Omental fat pad (tissue), 3 donors: ENCODE measurements at regions not wholly inside any gene's neighbourhood (a gene's known extent, or its start where the extent isn't known, plus 50 kb on each side); places are given as distances from the start of the nearest gene placed in this dataset.

Source experiments
- ATAC-seq: fragments of 150-250 bp; one replicate; pipeline ENCODE4 v1.9.1; 2016; ENCODE audit warnings: mild to moderate bottlenecking, moderate library complexity; ENCODE audit not compliant: low FRiP score
- DNase-seq: peaks from one replicate; pipeline ENCODE4 v3.0.0-alpha.2; 2019; ENCODE audit warnings: low spot score
- TF ChIP-seq, protein P1 (sequence below), 3 donors: fragments of 450-650 bp; IDR thresholded peaks; one replicate each; pipeline ENCODE4 v1.5.1; 2016 to 2017; ENCODE audit warnings: antibody characterized with exemption in 3 of 3, mild to moderate bottlenecking in 3 of 3, moderate library complexity in 2 of 3

DNA sequence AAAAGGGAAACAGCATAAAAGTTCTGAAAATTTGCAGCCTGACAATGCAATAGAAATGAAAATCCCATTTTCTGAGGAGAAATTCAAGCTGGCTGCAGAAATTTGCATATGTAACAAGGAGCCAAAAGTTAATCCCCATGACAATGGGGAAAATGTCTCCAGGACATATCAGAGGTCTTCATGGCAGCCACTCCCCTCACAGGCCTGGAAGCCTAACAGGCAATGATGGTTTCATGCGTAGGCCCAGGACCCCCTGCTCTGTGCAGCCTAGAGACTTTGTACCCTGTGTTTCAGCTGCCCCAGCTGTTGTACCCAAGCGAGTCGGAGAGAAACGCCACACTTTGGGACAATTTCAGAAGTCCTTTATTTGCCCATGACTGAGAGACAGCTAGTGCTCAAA, 701.3 kb upstream of the KLHL1 start:
- TF ChIP-seq, protein P1, sequence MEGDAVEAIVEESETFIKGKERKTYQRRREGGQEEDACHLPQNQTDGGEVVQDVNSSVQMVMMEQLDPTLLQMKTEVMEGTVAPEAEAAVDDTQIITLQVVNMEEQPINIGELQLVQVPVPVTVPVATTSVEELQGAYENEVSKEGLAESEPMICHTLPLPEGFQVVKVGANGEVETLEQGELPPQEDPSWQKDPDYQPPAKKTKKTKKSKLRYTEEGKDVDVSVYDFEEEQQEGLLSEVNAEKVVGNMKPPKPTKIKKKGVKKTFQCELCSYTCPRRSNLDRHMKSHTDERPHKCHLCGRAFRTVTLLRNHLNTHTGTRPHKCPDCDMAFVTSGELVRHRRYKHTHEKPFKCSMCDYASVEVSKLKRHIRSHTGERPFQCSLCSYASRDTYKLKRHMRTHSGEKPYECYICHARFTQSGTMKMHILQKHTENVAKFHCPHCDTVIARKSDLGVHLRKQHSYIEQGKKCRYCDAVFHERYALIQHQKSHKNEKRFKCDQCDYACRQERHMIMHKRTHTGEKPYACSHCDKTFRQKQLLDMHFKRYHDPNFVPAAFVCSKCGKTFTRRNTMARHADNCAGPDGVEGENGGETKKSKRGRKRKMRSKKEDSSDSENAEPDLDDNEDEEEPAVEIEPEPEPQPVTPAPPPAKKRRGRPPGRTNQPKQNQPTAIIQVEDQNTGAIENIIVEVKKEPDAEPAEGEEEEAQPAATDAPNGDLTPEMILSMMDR (IDR thresholded peaks at IDR 0.05), result no peak
- DNase-seq (no peak), ATAC-seq (no peak)

DNA sequence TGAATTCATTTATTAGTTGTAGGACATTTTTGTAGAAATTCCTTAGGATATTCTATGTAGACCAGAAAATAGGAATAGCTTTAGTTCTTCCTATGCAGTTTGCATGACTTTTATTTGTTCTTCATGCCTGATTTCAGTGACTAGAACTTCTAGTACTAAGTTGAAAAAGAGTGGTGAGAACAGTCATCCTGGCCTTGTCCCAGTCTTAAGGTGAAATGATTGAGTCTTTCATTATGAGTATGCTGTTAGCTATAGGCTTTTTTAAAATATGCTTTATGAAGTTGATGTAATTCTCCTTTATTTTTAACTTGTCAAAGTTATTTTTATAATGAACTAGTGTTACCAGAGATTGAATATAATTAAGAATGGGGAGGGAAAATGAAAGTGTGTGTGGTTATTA, 690.1 kb upstream of the KLHL1 start:
- TF ChIP-seq, protein P1 (IDR thresholded peaks at IDR 0.05), result no peak
- no peak for DNase-seq

DNA sequence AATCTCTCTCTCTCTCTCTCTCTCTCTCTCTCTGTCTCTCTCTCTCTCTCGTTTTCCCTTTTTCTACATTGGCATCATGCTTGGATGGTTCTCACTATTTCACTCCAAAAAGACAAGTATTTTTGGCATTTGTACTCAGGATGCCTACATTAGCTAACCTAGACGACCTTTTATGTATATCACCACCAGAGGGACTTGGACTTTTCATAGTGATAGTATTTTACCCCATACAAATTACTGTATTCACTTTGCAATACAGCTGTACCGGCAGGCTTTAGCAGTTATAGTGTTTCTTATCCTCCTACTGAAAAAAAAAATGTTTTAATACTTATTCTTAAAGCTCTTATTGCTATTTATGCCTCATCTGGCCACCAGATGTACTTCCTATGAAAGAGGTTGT, 687.2 kb upstream of the KLHL1 start:
- TF ChIP-seq, protein P1 (IDR thresholded peaks at IDR 0.05), result no peak
- no peak for DNase-seq
- no peak for ATAC-seq

More for the DNA sequence above, 690.1 kb upstream of the KLHL1 start:
- no peak for ATAC-seq

DNA sequence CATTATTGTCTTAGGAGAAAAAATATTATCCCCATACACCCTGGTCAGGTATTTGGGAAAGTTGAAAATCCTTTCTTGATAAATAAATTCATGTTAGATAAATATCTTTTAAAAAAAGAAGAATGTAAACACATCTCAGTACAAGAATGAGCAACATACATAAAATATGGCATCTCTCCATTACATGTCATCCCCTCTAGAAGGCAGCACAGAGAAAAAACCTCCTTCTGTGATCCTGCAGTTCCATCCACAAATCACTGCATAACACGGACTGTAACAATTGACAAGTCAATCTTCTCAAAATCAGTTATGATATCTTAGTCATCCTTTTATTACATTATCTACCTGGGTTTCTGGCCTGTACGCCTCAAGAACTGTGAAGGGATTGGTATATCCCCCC, 683.9 kb upstream of the KLHL1 start:
- DNase-seq, result no peak
- no peak for ATAC-seq
- TF ChIP-seq, protein P1 (IDR thresholded peaks at IDR 0.05), result no peak

DNA sequence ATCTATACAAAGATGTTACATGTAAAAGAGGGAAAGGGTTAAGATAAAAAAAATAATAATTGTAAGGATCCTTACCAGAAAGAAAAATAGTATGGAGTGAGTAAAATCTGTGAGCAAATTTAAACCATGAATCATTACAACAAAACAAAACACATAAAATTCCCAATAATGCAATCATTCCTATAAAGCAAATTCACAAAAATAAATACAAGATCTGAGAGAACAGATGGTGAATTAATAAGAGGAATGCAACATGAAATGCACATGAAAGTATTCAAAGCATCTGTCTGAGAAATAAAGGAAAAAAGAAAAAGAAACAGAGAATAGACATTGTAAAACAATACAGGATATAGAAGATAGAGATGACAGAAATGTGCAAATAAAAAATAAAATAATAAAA, 681.5 kb upstream of the KLHL1 start:
- TF ChIP-seq, protein P1 (IDR thresholded peaks at IDR 0.05), result no peak
- ATAC-seq (no peak), DNase-seq (no peak)

DNA sequence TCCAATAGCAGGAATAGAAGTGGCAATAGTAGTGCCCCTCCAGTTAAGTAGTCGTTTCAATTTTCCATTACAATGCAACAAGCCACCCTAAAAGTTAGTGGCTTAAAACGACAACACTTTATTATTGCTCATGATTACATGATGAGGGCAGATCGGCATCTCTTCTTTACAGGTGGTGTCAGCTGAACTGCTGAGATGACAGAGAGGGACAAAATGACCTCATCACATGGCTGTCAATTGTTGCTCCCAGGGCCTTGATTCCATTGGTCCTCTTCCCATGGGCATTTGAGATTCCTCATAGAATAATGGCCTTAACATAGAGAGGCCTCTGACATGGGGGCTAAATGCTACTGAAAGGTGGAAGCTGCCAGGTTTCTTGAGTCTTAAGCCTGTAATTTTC, 679.8 kb upstream of the KLHL1 start:
- no peak for ATAC-seq
- TF ChIP-seq, protein P1 (IDR thresholded peaks at IDR 0.05), result no peak
- no peak for DNase-seq

DNA sequence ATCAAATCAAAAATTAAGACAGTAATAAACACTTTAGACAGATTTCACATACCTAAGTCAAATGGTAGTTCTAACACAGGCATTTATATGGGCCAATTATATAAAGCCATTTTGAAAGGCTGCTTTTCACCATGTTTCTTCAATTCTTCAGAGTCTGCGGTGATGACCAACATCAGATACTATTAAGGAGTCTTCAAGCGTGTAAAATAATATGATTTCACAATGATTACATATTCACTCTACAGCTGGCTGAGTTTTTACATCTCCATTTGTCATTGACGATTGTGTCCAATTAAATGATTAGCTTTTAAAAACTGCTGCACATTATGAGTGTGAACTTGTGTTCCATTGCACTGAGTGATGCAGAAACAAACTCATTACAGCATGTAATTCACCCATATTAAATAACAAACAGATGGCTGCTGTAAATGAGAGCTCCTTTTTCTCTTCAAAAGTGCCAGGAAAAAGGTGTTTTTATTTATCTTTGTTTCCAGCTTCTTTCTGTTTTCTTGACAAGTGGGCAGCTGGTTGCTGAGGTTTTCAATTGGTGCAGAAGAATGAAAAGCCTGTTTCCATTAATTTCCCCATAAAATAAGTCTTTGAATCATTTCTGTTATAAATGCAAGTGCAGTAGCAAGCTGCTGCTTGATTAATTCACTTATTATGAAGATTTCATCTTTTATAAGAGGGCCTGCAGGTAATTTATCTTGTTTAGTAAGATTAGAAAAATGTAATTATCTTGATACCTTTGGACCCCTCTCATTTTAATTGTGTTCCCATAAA, 676.1 kb upstream of the KLHL1 start:
- no peak for ATAC-seq
- TF ChIP-seq, protein P1 (IDR thresholded peaks at IDR 0.05), result no peak
- DNase-seq, result no peak
